Right lobe of liver (tissue), 4 donors: ENCODE measurements at regions not wholly inside any gene's neighbourhood (a gene's known extent, or its start where the extent isn't known, plus 50 kb on each side); places are given as distances from the start of the nearest gene placed in this dataset.

Experiments used
- CTCF ChIP-seq, 4 donors: fragments of 200-600 bp in 3 of 4; fragments of 450-650 bp in 1 of 4; IDR thresholded peaks; one replicate each; pipeline versions ENCODE4 v1.5.1 to v1.8.0; 2016 to 2022; ENCODE audit warnings: antibody characterized with exemption in 4 of 4, mild to moderate bottlenecking in 2 of 4
- POLR2A ChIP-seq: fragments of 450-650 bp; IDR thresholded peaks from one replicate; pipeline ENCODE4 v1.6.1; 2017; ENCODE audit warnings: antibody characterized with exemption, mild to moderate bottlenecking
- donor health status: DM: no; HTN: no; CAD: no.
- donor health status: DM: no; HTN: no; CAD: no.
- donor health status: DM: no; HTN: yes; CAD: no.

GRCh38 chr16:62277942-62278341 lies 241.7 kb upstream of the CDH8 start:
- TF ChIP-seq CTCF (IDR thresholded peaks at IDR 0.05) (no peak), POLR2A (no peak)
